ENCODE measurements at regions not wholly inside any gene's neighbourhood (a gene's known extent, or its start where the extent isn't known, plus 50 kb on each side); places are given as distances from the start of the nearest gene placed in this dataset.
"Not testable (repeated sequence)": the region's sequence is repeated elsewhere in the genome, so short reads cannot be mapped to it uniquely, and the experiment has no call there.

- DNase-seq = no peak
These were observed 256.2 kb upstream of the NPSR1 start for GRCh38 chr7:34401776-34402175.

DNA sequence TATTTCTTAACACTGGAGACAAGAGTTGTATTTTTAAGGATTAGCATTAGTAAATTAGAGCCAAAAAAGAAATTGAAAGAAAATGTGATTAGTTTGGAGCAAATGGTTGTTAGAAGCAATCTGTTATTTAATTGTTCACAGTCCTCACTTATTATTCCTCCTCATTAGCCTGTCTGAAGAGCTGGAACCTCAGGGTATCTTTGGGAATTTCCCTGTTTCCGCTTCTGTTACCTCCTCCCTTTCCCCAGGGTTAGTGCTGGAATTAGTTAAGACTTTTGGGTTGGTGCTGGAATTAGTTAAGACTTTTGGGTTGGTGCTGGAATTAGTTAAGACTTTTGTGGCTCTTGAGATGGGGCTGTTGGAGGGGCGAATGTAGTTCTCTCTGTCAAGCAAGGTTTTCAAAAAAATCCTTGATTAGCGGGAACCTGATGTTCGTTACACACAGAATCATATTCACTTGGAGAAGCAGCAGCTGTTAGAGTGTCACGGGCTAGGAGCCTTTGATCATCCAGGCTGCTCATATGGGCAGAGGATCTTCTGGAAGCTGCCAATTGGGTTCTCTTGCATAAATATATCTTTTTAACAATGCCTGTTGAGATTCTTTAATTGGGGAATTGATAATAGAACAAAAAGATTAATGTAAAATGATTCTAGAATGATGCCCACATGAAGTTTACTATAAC, 251.0 kb upstream of the NPSR1 start:
- DNase-seq = no peak

DNA sequence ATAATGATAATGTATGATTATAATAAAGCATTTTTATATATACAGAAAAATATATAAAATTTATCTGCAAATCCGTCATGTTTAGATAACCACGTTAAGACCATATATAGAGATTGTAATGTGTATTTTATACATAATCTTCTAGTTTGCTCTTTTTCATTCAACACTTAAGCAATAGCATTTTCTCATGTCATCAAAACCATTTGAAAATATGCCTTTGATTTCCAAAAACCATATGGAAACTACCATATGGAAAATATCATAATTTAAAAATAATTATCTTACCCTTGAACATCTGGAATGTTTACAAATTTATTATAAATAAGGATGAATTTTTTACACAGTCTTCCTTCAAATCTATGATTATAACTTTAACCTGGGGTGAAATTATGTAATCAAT, 250.4 kb upstream of the NPSR1 start:
- no peak for DNase-seq

DNA sequence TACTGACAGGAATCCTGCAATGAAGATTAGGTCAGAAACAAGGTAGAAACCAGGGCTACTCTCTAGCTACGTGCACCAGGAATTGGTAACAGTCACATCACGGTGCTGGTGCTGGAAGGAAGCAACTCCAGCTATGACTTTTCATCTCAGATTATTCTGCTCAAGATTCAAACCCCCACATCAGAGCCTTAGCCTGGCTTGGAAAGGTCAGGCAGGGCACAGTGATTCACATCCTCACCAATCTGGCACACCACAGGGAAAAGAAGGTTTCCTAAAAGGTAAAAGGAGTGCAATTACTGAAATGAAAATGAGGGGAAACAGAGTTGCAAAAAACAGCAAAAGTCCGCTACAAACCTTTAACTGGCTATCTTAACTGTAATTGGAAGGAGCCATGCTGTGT, 240.2 kb upstream of the NPSR1 start:
- no peak for DNase-seq

GRCh38 chr7:34421526-34421925, 236.5 kb upstream of the NPSR1 start:
- no peak for DNase-seq

GRCh38 chr7:34425194-34425593, 232.8 kb upstream of the NPSR1 start:
- DNase-seq = no peak

- no peak for DNase-seq
These were observed 232.2 kb upstream of the NPSR1 start for GRCh38 chr7:34425631-34426384.

DNA sequence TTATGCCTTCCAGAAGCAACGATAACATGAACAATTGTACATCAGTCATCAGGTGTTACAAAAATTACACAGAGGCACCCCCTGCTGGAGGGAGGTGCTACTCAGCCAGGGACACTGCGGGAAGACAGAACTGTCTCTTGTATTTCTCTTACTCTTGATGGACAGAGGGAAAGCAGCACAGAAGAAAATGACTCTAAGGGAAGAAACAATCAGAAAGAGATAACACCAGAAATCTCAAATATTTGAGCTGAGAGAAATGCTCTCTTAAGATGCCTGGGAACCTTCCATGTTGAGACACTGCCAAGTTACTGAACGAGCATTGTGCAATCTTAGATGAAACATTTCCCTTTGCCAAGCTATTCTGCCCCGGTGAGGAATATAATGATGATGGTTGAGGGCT, 227.6 kb upstream of the NPSR1 start:
- no peak for DNase-seq

GRCh38 chr7:34438436-34438835, 219.6 kb upstream of the NPSR1 start:
- DNase-seq = no peak

DNA sequence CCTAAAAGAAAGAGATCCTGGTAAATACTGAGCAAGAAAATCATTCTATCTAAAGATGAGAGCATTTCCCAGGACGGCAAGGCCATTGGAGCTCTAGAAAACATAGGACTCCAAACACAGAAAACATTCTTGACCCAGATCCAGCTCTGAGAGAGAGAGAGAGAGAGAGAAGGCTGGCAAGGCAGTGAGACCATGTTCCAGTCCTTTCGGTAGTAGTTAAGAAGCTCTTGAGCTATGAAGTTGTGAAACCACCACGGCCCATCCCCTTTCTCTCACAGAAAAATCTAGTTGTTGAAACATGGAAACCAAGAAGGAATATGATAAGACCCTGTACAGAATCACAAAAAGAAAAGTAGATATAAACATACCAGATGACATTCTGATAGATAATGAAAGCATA, 212.4 kb upstream of the NPSR1 start:
- no peak for DNase-seq

GRCh38 chr7:34448531-34448930, 209.5 kb upstream of the NPSR1 start:
- not testable (repeated sequence) for DNase-seq

- no peak for DNase-seq
These were observed 208.3 kb upstream of the NPSR1 start for GRCh38 chr7:34449765-34450164.

DNA sequence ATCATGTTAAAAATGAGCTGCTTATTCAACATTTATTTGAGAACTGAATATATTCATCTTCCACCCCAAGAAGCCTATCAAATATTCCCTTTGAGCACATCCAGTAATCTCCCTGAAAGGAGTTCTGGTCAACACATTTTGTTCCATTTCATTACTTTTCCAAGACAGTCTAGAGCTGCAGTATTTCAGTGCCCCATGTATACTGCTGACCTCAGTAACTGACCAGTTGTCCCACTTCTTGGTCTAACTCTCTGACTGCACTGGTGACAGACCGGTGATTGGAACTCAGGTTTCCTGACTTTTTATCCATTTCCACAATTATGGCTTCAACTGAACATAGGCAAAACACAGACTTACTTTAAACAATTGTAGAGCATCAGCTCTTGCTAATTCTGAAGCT, 206.8 kb upstream of the NPSR1 start:
- DNase-seq = no peak

DNA sequence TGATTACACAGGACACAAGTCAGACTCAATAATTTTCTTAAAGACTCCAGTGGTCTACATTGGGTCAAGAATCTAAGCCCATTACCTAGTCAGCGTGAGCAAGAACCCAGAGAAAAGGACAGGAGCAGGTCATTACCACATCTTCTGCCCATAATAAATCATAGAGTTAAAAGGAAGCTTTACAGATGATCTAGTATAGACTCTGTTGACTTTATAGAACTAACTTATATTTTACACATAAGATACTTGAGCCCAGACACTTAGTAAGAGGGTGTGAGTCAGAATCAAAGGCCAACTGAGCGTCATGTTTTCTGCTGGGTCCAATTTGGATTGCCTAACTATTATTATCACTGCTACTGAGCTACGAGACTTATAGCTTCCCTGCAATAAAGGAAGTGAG, 206.1 kb upstream of the NPSR1 start:
- DNase-seq = no peak

DNA sequence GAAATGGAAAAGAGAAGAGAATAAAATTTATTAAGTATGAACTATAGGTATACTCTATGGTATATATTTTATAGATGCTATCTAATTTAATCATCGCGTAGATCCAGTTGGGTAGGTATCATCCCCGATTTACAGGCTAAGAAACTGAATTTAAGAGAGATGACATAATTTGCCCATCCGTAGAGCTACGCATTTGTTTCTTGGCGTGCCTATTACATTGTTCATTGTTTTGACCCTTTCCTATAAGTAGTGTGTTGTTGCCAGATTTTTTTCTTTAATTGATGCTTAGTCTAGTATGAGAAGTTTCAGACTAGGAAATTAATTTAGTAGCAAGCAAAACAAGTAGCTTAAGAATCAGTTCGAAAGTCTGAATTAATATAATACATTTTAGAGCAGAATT, 205.7 kb upstream of the NPSR1 start:
- no peak for DNase-seq

GRCh38 chr7:34453150-34453549, 204.9 kb upstream of the NPSR1 start:
- DNase-seq = no peak

- no peak for DNase-seq
These were observed 203.6 kb upstream of the NPSR1 start for GRCh38 chr7:34454381-34454780.

DNA sequence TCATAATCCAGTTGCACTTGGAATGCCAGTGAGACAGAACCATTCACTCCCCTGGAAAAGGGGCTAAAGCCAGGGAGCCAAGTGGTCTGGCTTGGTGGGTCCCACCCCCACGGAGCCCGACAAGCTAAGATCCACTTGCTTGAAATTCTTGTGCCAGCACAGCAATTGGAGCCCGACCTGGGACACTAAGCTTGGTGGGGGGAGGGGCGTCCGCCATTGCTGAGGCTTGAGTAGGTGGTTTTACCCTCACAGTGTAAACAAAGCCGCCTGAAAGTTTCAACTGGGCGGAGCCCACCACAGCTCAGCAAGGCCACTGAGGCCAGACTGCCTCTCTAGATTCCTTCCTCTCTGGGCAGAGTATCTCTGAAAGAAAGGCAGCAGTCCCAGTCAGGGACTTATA, 200.7 kb upstream of the NPSR1 start:
- DNase-seq = no peak

DNA sequence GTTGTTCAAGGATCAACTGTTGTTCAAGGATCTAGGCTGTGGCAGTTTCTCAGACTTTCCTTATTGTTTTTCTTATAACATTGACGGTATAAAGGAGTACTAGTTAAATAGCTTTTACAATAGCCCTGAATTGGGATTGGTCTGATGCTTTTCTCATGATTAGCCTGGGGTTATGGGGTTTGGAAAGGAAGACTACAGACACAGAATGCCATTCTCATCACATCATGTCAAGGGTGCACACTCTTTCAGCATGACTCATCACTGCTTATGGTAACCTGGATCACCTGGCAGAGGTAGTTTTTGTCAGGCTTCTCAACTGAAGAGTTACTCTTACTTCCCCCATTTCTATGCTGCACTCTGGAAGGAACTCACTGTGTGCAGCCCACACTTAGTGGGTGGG, 194.2 kb upstream of the NPSR1 start:
- no peak for DNase-seq

- no peak for DNase-seq
These were observed 186.2 kb upstream of the NPSR1 start for GRCh38 chr7:34471844-34472243.

DNA sequence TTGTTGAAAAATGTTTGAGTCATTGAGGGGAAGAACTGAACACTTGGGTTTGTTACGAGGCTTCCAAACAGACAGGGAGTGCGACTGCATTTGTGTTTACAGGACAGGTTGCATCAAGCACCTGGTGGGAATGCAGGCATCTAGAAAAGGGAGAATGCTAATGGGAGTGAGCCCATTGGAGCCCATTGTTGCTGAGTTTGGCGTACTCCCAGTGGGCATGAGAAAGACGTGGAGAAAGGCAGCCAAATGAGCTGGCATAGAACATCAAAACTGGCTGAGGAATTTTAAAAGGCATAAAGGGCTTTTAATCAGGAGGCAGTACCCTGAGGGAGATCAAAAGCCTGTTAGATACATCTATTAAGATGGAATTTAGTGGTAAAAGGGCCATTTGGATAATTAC, 171.6 kb upstream of the NPSR1 start:
- DNase-seq = no peak

DNA sequence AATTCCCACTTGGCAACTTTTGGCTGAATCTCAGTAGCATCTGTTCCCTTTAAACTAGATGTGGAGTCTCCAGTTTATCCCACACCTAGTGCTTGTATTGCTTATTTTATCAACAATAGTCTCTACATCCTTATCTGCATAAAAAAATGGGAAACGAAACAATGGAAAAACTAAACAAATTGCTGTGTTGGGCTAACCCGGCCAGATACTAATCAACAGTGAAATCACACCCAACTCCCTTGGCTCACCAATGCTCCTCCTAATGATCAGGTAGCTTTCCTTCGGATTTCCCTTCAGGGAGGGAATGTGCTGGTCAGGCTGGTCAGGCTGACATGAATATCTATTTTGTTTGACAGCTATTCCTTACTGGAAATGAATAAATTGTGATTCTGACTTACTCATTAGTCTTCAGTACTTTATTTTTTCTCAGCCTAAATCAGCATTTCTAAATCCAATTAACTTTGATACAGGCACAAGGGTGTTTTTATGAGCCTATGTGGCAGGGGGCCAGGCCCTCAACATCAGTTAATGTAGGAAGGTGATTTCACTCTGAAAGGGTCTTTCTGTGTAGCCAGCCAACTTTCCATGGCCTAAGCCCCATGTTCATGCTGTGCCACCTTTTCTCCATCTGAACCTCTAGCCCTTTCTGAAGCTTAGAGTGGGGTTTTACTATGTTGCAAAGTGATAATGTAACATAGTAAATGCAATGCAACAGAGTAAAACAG, 170.5 kb upstream of the NPSR1 start:
- DNase-seq = no peak

GRCh38 chr7:34488766-34489165, 169.3 kb upstream of the NPSR1 start:
- DNase-seq = no peak

- no peak for DNase-seq
These were observed 166.1 kb upstream of the NPSR1 start for GRCh38 chr7:34491899-34492298.

All from NCI-H187 treated with DMSO at 0.1 percent for 48 hours (cell line).